ENCODE measurements at regions not wholly inside any gene's neighbourhood (a gene's known extent, or its start where the extent isn't known, plus 50 kb on each side); places are given as distances from the start of the nearest gene placed in this dataset.

DNA sequence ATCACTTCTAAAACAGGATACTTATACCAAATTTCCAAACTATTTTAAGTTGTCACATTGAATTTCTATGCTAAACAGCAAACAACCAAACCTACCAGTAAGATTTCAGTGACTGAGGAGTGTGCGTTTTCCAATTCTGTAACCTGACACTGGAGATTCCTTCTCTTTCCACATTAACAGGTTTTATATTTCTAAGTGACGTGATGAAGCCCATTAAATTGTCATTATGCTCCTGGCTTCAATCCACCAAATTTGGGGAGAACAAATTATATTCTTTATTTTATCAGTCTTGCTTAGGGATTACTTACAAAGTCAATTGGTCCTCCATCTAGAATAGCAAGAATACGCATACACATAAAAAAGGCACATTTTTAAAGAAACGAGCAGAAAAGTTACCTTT is 764.8 kb upstream of the NR2F2 start:
- ATAC-seq (no peak), DNase-seq (ENCODE audit: low spot score) (no peak), FAIRE-seq (no peak)
- no TSS peak for BruUV-seq (replicated peaks)
- no peak overlapping the region for H3K9ac ChIP-seq (ENCODE audit: insufficient read depth, low read depth, low read length)
- H3K4me3 ChIP-seq (replicated peaks in 1 of 3; ENCODE audit: insufficient read depth in 1 of 3, low read depth in 2 of 3, low read length in 3 of 3) = no peak overlapping the region
- ChIA-PET CTCF (ENCODE audit: low intra/inter-chr PET ratio, low total read pairs) (no interaction called here), POLR2A (no interaction called here)
- intact Hi-C loops (cut with micrococcal nuclease; ENCODE audit: unreplicated experiment) (no loop called here), in situ Hi-C loops (cut with HindIII; ENCODE audit: extremely low pct_ligation_motif_present, low pct_unique_long_range_greater_than_20kb) (no loop called here)
- no peak overlapping the region for H3K4me2 ChIP-seq (ENCODE audit: low read depth, low read length)
- no peaks in the 10 kb centered on the region for H4K20me1 ChIP-seq (ENCODE audit: insufficient read depth, low read length)
- WGBS (ENCODE audit: low lambda C conversion rate) = 12% methylated on average over 4 of the region's 4 CpGs
- no peaks in the 10 kb centered on the region for H3K79me2 ChIP-seq (ENCODE audit: insufficient read depth, low read length)
- no peak overlapping the region for H3K27ac ChIP-seq (ENCODE audit: extremely low read length, insufficient read depth, low read length)
- no peaks in the 10 kb centered on the region for H3K4me1 ChIP-seq (ENCODE audit: insufficient read depth, low read length)
- H3K9me3 ChIP-seq (ENCODE audit: low read length) = peaks cover 75% of the 10 kb centered on the region
- no peaks in the 10 kb centered on the region for H3K36me3 ChIP-seq (replicated peaks in 1 of 2; ENCODE audit: control insufficient read depth in 1 of 2, insufficient read depth in 2 of 2, low read length in 2 of 2)
- H2AFZ ChIP-seq (ENCODE audit: low read length) = no peak overlapping the region
- no peaks in the 10 kb centered on the region; a peak in 1 of 5 replicates for H3K27me3 ChIP-seq (ENCODE audit: control insufficient read depth in 1 of 2, insufficient read depth in 2 of 2, low read length in 2 of 2)
- TF ChIP-seq GPBP1L1 (CRISPR knock-in tag; IDR thresholded peaks at IDR 0.05) = no peak
- TF ChIP-seq HNRNPL (IDR thresholded peaks at IDR 0.05; ENCODE audit: low read depth, low read length) = no peak
- TF ChIP-seq CENPT (CRISPR knock-in tag; IDR thresholded peaks at IDR 0.05; ENCODE audit: low read depth) = no peak
- no peak for TF ChIP-seq ZNF607 (CRISPR knock-in tag; IDR thresholded peaks at IDR 0.05; ENCODE audit: borderline replicate concordance)
- no peak for TF ChIP-seq HMGA1 (CRISPR knock-in tag; conservative IDR thresholded peaks at IDR 0.05)
- TF ChIP-seq ZC3H4 (CRISPR knock-in tag; IDR thresholded peaks at IDR 0.05; ENCODE audit: borderline replicate concordance) = no peak
- no peak for TF ChIP-seq MYPOP (CRISPR knock-in tag; IDR thresholded peaks at IDR 0.05)
- TF ChIP-seq THYN1 (CRISPR knock-in tag; IDR thresholded peaks at IDR 0.05; ENCODE audit: borderline replicate concordance, low read depth) = no peak
- no peak for TF ChIP-seq MAFG (CRISPR knock-in tag; IDR thresholded peaks at IDR 0.05)
- TF ChIP-seq CBX2 (IDR thresholded peaks at IDR 0.05; ENCODE audit: low read depth, low read length) = no peak
- no peak for TF ChIP-seq CBX2 (CRISPR knock-in tag; IDR thresholded peaks at IDR 0.05; ENCODE audit: low read depth)
- no peak for TF ChIP-seq SRSF1 (optimal IDR thresholded peaks at IDR 0.05; ENCODE audit: low read depth, low read length)
- no peak for TF ChIP-seq SOX5 (CRISPR knock-in tag; IDR thresholded peaks at IDR 0.05; ENCODE audit: borderline replicate concordance)
- TF ChIP-seq FOXC1 (CRISPR knock-in tag; IDR thresholded peaks at IDR 0.05; ENCODE audit: borderline replicate concordance) = no peak
- no peak for TF ChIP-seq SALL1 (CRISPR knock-in tag; IDR thresholded peaks at IDR 0.05)
- no peak for TF ChIP-seq SNAPC4 (CRISPR knock-in tag; IDR thresholded peaks at IDR 0.05)
- no peak for TF ChIP-seq SCMH1 (CRISPR knock-in tag; IDR thresholded peaks at IDR 0.05; ENCODE audit: borderline replicate concordance)
- TF ChIP-seq, protein P1, sequence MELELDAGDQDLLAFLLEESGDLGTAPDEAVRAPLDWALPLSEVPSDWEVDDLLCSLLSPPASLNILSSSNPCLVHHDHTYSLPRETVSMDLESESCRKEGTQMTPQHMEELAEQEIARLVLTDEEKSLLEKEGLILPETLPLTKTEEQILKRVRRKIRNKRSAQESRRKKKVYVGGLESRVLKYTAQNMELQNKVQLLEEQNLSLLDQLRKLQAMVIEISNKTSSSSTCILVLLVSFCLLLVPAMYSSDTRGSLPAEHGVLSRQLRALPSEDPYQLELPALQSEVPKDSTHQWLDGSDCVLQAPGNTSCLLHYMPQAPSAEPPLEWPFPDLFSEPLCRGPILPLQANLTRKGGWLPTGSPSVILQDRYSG (CRISPR knock-in tag; IDR thresholded peaks at IDR 0.05) = no peak
- TF ChIP-seq BORCS8-MEF2B (CRISPR knock-in tag; IDR thresholded peaks at IDR 0.05) = no peak
